ENCODE measurements at regions not wholly inside any gene's neighbourhood (a gene's known extent, or its start where the extent isn't known, plus 50 kb on each side); places are given as distances from the start of the nearest gene placed in this dataset.

DNA sequence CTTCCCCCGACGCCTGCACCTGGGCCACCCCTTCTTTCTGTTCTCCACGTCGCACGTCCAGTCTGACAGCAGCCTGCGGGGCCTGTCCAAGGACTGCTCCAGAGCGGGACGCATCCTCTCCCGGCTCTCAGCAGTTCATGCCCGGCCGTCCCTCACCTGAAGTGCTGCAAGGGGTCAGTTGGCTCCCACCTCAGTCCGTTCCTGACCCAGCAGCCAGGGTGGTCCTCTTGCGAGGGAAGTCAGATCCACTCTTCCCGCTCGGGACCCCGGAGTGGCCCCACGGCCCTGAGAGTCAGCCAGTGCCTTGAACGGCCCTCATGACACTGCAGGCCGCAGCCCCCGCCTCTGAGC, 249.7 kb upstream of the IRX4 start:
- TF ChIP-seq, protein P1, sequence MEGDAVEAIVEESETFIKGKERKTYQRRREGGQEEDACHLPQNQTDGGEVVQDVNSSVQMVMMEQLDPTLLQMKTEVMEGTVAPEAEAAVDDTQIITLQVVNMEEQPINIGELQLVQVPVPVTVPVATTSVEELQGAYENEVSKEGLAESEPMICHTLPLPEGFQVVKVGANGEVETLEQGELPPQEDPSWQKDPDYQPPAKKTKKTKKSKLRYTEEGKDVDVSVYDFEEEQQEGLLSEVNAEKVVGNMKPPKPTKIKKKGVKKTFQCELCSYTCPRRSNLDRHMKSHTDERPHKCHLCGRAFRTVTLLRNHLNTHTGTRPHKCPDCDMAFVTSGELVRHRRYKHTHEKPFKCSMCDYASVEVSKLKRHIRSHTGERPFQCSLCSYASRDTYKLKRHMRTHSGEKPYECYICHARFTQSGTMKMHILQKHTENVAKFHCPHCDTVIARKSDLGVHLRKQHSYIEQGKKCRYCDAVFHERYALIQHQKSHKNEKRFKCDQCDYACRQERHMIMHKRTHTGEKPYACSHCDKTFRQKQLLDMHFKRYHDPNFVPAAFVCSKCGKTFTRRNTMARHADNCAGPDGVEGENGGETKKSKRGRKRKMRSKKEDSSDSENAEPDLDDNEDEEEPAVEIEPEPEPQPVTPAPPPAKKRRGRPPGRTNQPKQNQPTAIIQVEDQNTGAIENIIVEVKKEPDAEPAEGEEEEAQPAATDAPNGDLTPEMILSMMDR (IDR thresholded peaks at IDR 0.05) = no peak
- TF ChIP-seq POLR2AphosphoS5 (IDR thresholded peaks at IDR 0.05) (no peak), POLR2A (IDR thresholded peaks at IDR 0.05) (no peak)
